ENCODE measurements at regions not wholly inside any gene's neighbourhood (a gene's known extent, or its start where the extent isn't known, plus 50 kb on each side); places are given as distances from the start of the nearest gene placed in this dataset.

- Histone ChIP-seq H3K27me3 (no peaks in the 10 kb centered on the region), H3K36me3 (no peaks in the 10 kb centered on the region), H3K9me3 (no peaks in the 10 kb centered on the region), H3K4me1 (no peaks in the 10 kb centered on the region), H3K27ac (no peak overlapping the region), H3K4me3 (no peak overlapping the region)
- WGBS, 2 donors, result 92 to 93% methylated on average over 8 of the region's 8 CpGs
- TF ChIP-seq EP300 (IDR thresholded peaks at IDR 0.05) (no peak), POLR2A (IDR thresholded peaks at IDR 0.05) (no peak)
- TF ChIP-seq, protein P1, sequence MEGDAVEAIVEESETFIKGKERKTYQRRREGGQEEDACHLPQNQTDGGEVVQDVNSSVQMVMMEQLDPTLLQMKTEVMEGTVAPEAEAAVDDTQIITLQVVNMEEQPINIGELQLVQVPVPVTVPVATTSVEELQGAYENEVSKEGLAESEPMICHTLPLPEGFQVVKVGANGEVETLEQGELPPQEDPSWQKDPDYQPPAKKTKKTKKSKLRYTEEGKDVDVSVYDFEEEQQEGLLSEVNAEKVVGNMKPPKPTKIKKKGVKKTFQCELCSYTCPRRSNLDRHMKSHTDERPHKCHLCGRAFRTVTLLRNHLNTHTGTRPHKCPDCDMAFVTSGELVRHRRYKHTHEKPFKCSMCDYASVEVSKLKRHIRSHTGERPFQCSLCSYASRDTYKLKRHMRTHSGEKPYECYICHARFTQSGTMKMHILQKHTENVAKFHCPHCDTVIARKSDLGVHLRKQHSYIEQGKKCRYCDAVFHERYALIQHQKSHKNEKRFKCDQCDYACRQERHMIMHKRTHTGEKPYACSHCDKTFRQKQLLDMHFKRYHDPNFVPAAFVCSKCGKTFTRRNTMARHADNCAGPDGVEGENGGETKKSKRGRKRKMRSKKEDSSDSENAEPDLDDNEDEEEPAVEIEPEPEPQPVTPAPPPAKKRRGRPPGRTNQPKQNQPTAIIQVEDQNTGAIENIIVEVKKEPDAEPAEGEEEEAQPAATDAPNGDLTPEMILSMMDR (IDR thresholded peaks at IDR 0.05), result no peak
- no peak for DNase-seq (ENCODE audit: low spot score in 2 of 2)
Measured at GRCh38 chr4:13262816-13263215, 221.3 kb downstream of the RAB28 start.

GRCh38 chr4:13261486-13262257 lies 222.5 kb downstream of the RAB28 start:
- Histone ChIP-seq H3K27ac (no peak overlapping the region), H3K4me3 (no peak overlapping the region), H3K4me1 (no peaks in the 10 kb centered on the region), H3K27me3 (no peaks in the 10 kb centered on the region), H3K36me3 (no peaks in the 10 kb centered on the region), H3K9me3 (no peaks in the 10 kb centered on the region)
- no peak for DNase-seq (ENCODE audit: low spot score in 2 of 2)
- WGBS, 2 donors, result 14 to 34% methylated on average over 1 of the region's 1 CpG
- TF ChIP-seq EP300 (IDR thresholded peaks at IDR 0.05) (no peak), POLR2A (IDR thresholded peaks at IDR 0.05) (no peak)
- TF ChIP-seq, protein P1 (IDR thresholded peaks at IDR 0.05), result no peak

DNA sequence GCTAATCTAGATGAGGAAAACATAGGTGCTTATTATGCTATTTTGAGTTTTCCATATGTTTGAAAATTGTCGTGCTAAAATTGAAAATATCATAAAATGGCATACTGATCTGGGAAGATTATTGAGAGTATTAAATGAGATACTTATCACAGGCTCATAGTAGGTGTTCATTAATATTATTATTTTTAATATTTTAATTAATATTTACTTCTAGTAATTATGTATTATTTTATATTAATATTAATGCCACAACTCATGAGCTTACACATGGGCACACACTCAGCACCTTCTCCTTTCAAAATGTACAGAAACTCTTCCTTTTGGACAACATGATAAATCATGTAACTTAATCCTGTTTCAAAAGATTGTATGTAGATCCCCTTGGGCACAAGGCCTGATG lies 223.6 kb downstream of the RAB28 start:
- H3K27me3 ChIP-seq, result no peaks in the 10 kb centered on the region
- no peaks in the 10 kb centered on the region for H3K9me3 ChIP-seq
- no peaks in the 10 kb centered on the region for H3K4me1 ChIP-seq
- 94 to 98% methylated on average over 1 of the region's 1 CpG for WGBS, 2 donors
- TF ChIP-seq, protein P1 (IDR thresholded peaks at IDR 0.05), result no peak
- no peak for TF ChIP-seq POLR2A (IDR thresholded peaks at IDR 0.05)
- H3K4me3 ChIP-seq, result no peak overlapping the region
- H3K36me3 ChIP-seq, result no peaks in the 10 kb centered on the region
- no peak overlapping the region for H3K27ac ChIP-seq
- no peak for DNase-seq (ENCODE audit: low spot score in 2 of 2)

DNA sequence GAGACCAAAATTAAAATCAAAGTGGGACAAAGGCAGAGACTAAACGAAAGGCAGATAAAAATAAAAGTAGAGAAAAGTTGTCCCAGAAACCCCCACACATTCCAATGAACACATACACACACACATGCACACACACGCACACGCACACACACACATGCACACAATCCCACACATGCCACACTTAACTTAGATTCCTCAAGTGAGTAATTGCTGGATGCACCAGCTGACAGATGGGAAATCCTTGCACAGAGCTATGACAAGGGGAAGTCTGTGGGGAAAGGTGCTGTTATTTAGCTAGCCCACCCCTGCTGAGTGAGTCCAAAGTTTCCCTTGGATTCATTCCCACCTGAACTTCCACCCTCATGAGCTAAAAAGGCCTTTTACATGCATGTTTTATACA lies 233.9 kb downstream of the RAB28 start:
- Histone ChIP-seq H3K36me3 (no peaks in the 10 kb centered on the region), H3K9me3 (peaks cover 0 to 39% (median 6%) of the 10 kb centered on the region in 4 donors), H3K4me1 (no peaks in the 10 kb centered on the region), H3K27ac (no peak overlapping the region), H3K4me3 (no peak overlapping the region), H3K27me3 (no peaks in the 10 kb centered on the region)
- DNase-seq (ENCODE audit: low spot score in 2 of 2), result no peak
- TF ChIP-seq POLR2A (IDR thresholded peaks at IDR 0.05), result no peak
- no peak for TF ChIP-seq EP300 (IDR thresholded peaks at IDR 0.05)
- TF ChIP-seq, protein P1 (IDR thresholded peaks at IDR 0.05), result no peak
- WGBS, 2 donors, result 72 to 76% methylated on average over 3 of the region's 3 CpGs

- no peak for DNase-seq (ENCODE audit: low spot score in 2 of 2)
- H3K9me3 ChIP-seq, result peaks cover 0 to 42% (median 6%) of the 10 kb centered on the region in 4 donors
- 33% methylated on average over 2 of the region's 2 CpGs for WGBS, 2 donors
- no peak overlapping the region for H3K27ac ChIP-seq
- H3K27me3 ChIP-seq, result no peaks in the 10 kb centered on the region
- no peaks in the 10 kb centered on the region for H3K4me1 ChIP-seq
- no peak for TF ChIP-seq POLR2A (IDR thresholded peaks at IDR 0.05)
- no peak for TF ChIP-seq EP300 (IDR thresholded peaks at IDR 0.05)
- TF ChIP-seq, protein P1 (IDR thresholded peaks at IDR 0.05), result no peak
- H3K36me3 ChIP-seq, result no peaks in the 10 kb centered on the region
- H3K4me3 ChIP-seq, result no peak overlapping the region
Measured at GRCh38 chr4:13248621-13249298, 235.4 kb downstream of the RAB28 start.

Data from tibial nerve (tissue), 4 donors.